Osteoblast (primary cell): ENCODE measurements at regions not wholly inside any gene's neighbourhood (a gene's known extent, or its start where the extent isn't known, plus 50 kb on each side); places are given as distances from the start of the nearest gene placed in this dataset.
"Not testable (repeated sequence)": the region's sequence is repeated elsewhere in the genome, so short reads cannot be mapped to it uniquely, and the experiment has no call there.

ENCODE experiments used
- DNase-seq: peaks from one replicate; pipeline ENCODE4 v3.0.0; 2011; ENCODE audit warnings: low spot score, mixed read lengths; ENCODE audit not compliant: insufficient read length; ENCODE audit errors: missing footprints
- H2AFZ ChIP-seq: 2 replicates; pipeline ENCODE4 v1.6.0; 2011; ENCODE audit warnings: mild to moderate bottlenecking, low read length
- H3K27ac ChIP-seq: 2 replicates; pipeline ENCODE4 v1.5.1; 2011; ENCODE audit warnings: mild to moderate bottlenecking, low read depth, low read length, moderate library complexity
- H3K27me3 ChIP-seq: 2 replicates; pipeline ENCODE4 v1.6.0; 2012; ENCODE audit warnings: mild to moderate bottlenecking, control low read depth, inconsistent platforms, low read length, moderate library complexity; ENCODE audit not compliant: insufficient read depth
- H3K36me3 ChIP-seq: 2 replicates; pipeline ENCODE4 v1.5.1; 2011; ENCODE audit warnings: mild to moderate bottlenecking, low read length, control low read depth, moderate library complexity; ENCODE audit not compliant: insufficient read depth
- H3K4me1 ChIP-seq: 2 replicates; pipeline ENCODE4 v1.5.1; 2011; ENCODE audit warnings: mild to moderate bottlenecking, low read length, control low read depth, moderate library complexity; ENCODE audit not compliant: insufficient read depth
- H3K4me2 ChIP-seq: 2 replicates; pipeline ENCODE4 v1.6.0; 2011; ENCODE audit warnings: mild to moderate bottlenecking, low read length; ENCODE audit not compliant: insufficient read depth
- H3K4me3 ChIP-seq: fragments of 200-600 bp; sonication (generic); 3 replicates; pipeline ENCODE4 v1.5.1; 2012; ENCODE audit warnings: mild to moderate bottlenecking, low read length, inconsistent platforms; ENCODE audit not compliant: insufficient read depth
- H3K79me2 ChIP-seq: 2 replicates; pipeline ENCODE4 v1.6.0; 2012; ENCODE audit warnings: mild to moderate bottlenecking, low read length, control low read depth, inconsistent platforms; ENCODE audit not compliant: insufficient read depth
- H3K9me3 ChIP-seq: 2 replicates; pipeline ENCODE4 v1.5.1; 2011; ENCODE audit warnings: low read depth, low read length, control low read depth
- H4K20me1 ChIP-seq: 2 replicates; pipeline ENCODE4 v1.6.0; 2012; ENCODE audit warnings: mild to moderate bottlenecking, low read length, control low read depth; ENCODE audit not compliant: insufficient read depth
- TF ChIP-seq, protein P1 (sequence below): IDR thresholded peaks from 2 replicates; pipeline ENCODE4 v1.5.1; 2011; ENCODE audit warnings: mild to moderate bottlenecking, low read depth, low read length, moderate library complexity; ENCODE audit errors: extremely low read depth

- H3K36me3 ChIP-seq: no peaks in the 10 kb centered on the region
- H3K4me2 ChIP-seq: no peak overlapping the region
- H3K9me3 ChIP-seq: no peaks in the 10 kb centered on the region
- no peaks in the 10 kb centered on the region for H4K20me1 ChIP-seq
- H2AFZ ChIP-seq: no peak overlapping the region
- no peaks in the 10 kb centered on the region for H3K79me2 ChIP-seq
- no peak overlapping the region for H3K4me3 ChIP-seq
- peaks cover 3% of the 10 kb centered on the region for H3K4me1 ChIP-seq
- H3K27ac ChIP-seq: no peak overlapping the region
- TF ChIP-seq, protein P1, sequence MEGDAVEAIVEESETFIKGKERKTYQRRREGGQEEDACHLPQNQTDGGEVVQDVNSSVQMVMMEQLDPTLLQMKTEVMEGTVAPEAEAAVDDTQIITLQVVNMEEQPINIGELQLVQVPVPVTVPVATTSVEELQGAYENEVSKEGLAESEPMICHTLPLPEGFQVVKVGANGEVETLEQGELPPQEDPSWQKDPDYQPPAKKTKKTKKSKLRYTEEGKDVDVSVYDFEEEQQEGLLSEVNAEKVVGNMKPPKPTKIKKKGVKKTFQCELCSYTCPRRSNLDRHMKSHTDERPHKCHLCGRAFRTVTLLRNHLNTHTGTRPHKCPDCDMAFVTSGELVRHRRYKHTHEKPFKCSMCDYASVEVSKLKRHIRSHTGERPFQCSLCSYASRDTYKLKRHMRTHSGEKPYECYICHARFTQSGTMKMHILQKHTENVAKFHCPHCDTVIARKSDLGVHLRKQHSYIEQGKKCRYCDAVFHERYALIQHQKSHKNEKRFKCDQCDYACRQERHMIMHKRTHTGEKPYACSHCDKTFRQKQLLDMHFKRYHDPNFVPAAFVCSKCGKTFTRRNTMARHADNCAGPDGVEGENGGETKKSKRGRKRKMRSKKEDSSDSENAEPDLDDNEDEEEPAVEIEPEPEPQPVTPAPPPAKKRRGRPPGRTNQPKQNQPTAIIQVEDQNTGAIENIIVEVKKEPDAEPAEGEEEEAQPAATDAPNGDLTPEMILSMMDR: no peak
- DNase-seq: no peak
- no peaks in the 10 kb centered on the region for H3K27me3 ChIP-seq
These were observed 129.5 kb downstream of the KLF6 start for GRCh38 chr10:3655528-3655927.

GRCh38 chr10:3654980-3655379, 130.0 kb downstream of the KLF6 start:
- no peaks in the 10 kb centered on the region for H4K20me1 ChIP-seq
- no peak for DNase-seq
- no peaks in the 10 kb centered on the region for H3K79me2 ChIP-seq
- H3K36me3 ChIP-seq: no peaks in the 10 kb centered on the region
- TF ChIP-seq, protein P1: no peak
- H3K4me1 ChIP-seq: peaks cover 3% of the 10 kb centered on the region
- H3K9me3 ChIP-seq: no peaks in the 10 kb centered on the region
- H2AFZ ChIP-seq: no peak overlapping the region
- no peaks in the 10 kb centered on the region for H3K27me3 ChIP-seq
- no peak overlapping the region for H3K4me3 ChIP-seq
- no peak overlapping the region for H3K27ac ChIP-seq
- H3K4me2 ChIP-seq: no peak overlapping the region

GRCh38 chr10:3654496-3654895, 130.5 kb downstream of the KLF6 start:
- H3K4me2 ChIP-seq: no peak overlapping the region

GRCh38 chr10:3653303-3653702, 131.7 kb downstream of the KLF6 start:
- Histone ChIP-seq H2AFZ (peak overlapping the region; percentile 72), H3K4me2 (peak overlapping the region; percentile 84), H3K4me3 (peak overlapping the region; percentile 66)
- H3K36me3 ChIP-seq, H3K9me3 ChIP-seq, H3K27ac ChIP-seq, DNase-seq, H3K4me1 ChIP-seq, H3K27me3 ChIP-seq, H3K79me2 ChIP-seq, H4K20me1 ChIP-seq: not testable (repeated sequence)

More at GRCh38 chr10:3654496-3654895, 130.5 kb downstream of the KLF6 start:
- Histone ChIP-seq H4K20me1 (no peaks in the 10 kb centered on the region), H3K9me3 (no peaks in the 10 kb centered on the region), H3K27me3 (no peaks in the 10 kb centered on the region), H3K4me1 (peaks cover 3% of the 10 kb centered on the region), H2AFZ (no peak overlapping the region), H3K27ac (no peak overlapping the region), H3K4me3 (no peak overlapping the region), H3K36me3 (no peaks in the 10 kb centered on the region), H3K79me2 (no peaks in the 10 kb centered on the region)
- TF ChIP-seq, protein P1: no peak
- no peak for DNase-seq

- Histone ChIP-seq H3K4me3 (peak overlapping the region; percentile 66), H3K79me2 (no peaks in the 10 kb centered on the region), H3K27ac (no peak overlapping the region), H4K20me1 (no peaks in the 10 kb centered on the region), H3K4me2 (peak overlapping the region; percentile 84), H3K36me3 (no peaks in the 10 kb centered on the region), H3K9me3 (no peaks in the 10 kb centered on the region), H3K4me1 (peaks cover 3% of the 10 kb centered on the region), H3K27me3 (no peaks in the 10 kb centered on the region), H2AFZ (peak overlapping the region; percentile 72)
- TF ChIP-seq, protein P1: no peak
- peak; percentile 90 for DNase-seq
These were observed 132.1 kb downstream of the KLF6 start for GRCh38 chr10:3652886-3653285.
